Activated naive CD4-positive, alpha-beta T cell treated with Interleukin-2 at 50 U/mL for 16 hours (primary cell): ENCODE measurements at regions not wholly inside any gene's neighbourhood (a gene's known extent, or its start where the extent isn't known, plus 50 kb on each side); places are given as distances from the start of the nearest gene placed in this dataset.
"Not testable (repeated sequence)": the region's sequence is repeated elsewhere in the genome, so short reads cannot be mapped to it uniquely, and the experiment has no call there.

ENCODE experiments used
- DNase-seq: peaks from one replicate; pipeline ENCODE4 v3.0.0-alpha.2; 2020

- no peak for DNase-seq
Measured at GRCh38 chr3:135646873-135647272, 318.7 kb upstream of the PPP2R3A start.

- DNase-seq = no peak
Measured at GRCh38 chr3:135649361-135649760, 316.2 kb upstream of the PPP2R3A start.

- DNase-seq = no peak
Measured at GRCh38 chr3:135650309-135650708, 315.2 kb upstream of the PPP2R3A start.

- no peak for DNase-seq
Measured at GRCh38 chr3:135652388-135652787, 313.1 kb upstream of the PPP2R3A start.

- no peak for DNase-seq
Measured at GRCh38 chr3:135655328-135655727, 310.2 kb upstream of the PPP2R3A start.

GRCh38 chr3:135658451-135658850, 307.1 kb upstream of the PPP2R3A start:
- not testable (repeated sequence) for DNase-seq

- no peak for DNase-seq
Measured at GRCh38 chr3:135667061-135667460, 298.5 kb upstream of the PPP2R3A start.

GRCh38 chr3:135674508-135674907, 291.0 kb upstream of the PPP2R3A start:
- no peak for DNase-seq

GRCh38 chr3:135678386-135678785, 287.1 kb upstream of the PPP2R3A start:
- DNase-seq = no peak

GRCh38 chr3:135688003-135688402, 277.5 kb upstream of the PPP2R3A start:
- DNase-seq = no peak

- DNase-seq = no peak
Measured at GRCh38 chr3:135690664-135691063, 274.9 kb upstream of the PPP2R3A start.

- no peak for DNase-seq
Measured at GRCh38 chr3:135691240-135691639, 274.3 kb upstream of the PPP2R3A start.

- DNase-seq = no peak
Measured at GRCh38 chr3:135694142-135694541, 271.4 kb upstream of the PPP2R3A start.

- no peak for DNase-seq
Measured at GRCh38 chr3:135699741-135700140, 265.8 kb upstream of the PPP2R3A start.

GRCh38 chr3:135706758-135707375, 258.7 kb upstream of the PPP2R3A start:
- no peak for DNase-seq

- no peak for DNase-seq
Measured at GRCh38 chr3:135719449-135719848, 246.1 kb upstream of the PPP2R3A start.

- no peak for DNase-seq
Measured at GRCh38 chr3:135728007-135728721, 237.4 kb upstream of the PPP2R3A start.

- DNase-seq = no peak
Measured at GRCh38 chr3:135731546-135731945, 234.0 kb upstream of the PPP2R3A start.

GRCh38 chr3:135736740-135737139, 228.8 kb upstream of the PPP2R3A start:
- DNase-seq = no peak

GRCh38 chr3:135739779-135740178, 225.7 kb upstream of the PPP2R3A start:
- no peak for DNase-seq

GRCh38 chr3:135740211-135740610, 225.3 kb upstream of the PPP2R3A start:
- no peak for DNase-seq

- no peak for DNase-seq
Measured at GRCh38 chr3:135740751-135741150, 224.8 kb upstream of the PPP2R3A start.

- no peak for DNase-seq
Measured at GRCh38 chr3:135751991-135752390, 213.5 kb upstream of the PPP2R3A start.

GRCh38 chr3:135752851-135753250, 212.7 kb upstream of the PPP2R3A start:
- no peak for DNase-seq

GRCh38 chr3:135753506-135753905, 212.0 kb upstream of the PPP2R3A start:
- no peak for DNase-seq
